ENCODE measurements at regions not wholly inside any gene's neighbourhood (a gene's known extent, or its start where the extent isn't known, plus 50 kb on each side); places are given as distances from the start of the nearest gene placed in this dataset.

DNA sequence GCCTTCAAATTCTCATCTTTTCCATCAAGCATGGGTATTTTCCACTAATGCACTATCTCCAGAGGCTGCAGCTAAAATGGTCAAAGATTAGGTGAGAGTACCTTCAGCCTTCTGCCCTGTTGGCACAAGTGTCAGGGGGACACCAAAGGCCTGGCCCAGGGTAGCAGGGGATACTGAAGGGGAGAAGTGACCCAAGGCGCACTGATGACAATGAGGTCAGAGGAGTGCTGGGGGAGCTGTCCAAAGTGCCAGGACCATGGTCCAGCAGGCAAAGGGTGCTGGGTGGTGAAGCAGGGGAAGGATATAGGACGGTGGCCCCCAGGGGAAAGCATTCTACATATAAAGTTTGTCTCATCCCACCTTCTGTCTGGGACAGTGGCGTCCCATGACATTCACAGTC lies 303.4 kb downstream of the SMAD2 start:
- H3K4me1 ChIP-seq (ENCODE audit: insufficient read depth), result no peaks in the 10 kb centered on the region
- no peaks in the 10 kb centered on the region for H3K27me3 ChIP-seq (ENCODE audit: insufficient read depth)
- Mint-ChIP-seq H3K4me1 (no peaks in the 10 kb centered on the region), H3K36me3 (ENCODE audit: low read depth) (no peaks in the 10 kb centered on the region), H3K9me3 (no peaks in the 10 kb centered on the region), H3K27me3 (ENCODE audit: insufficient read depth, low read depth, poor library complexity) (no peaks in the 10 kb centered on the region), H3K27ac (no peak overlapping the region), H3K4me3 (no peak overlapping the region)
- H2AFZ ChIP-seq, result no peak overlapping the region
- H4K20me1 ChIP-seq (replicated peaks; ENCODE audit: insufficient read depth), result no peaks in the 10 kb centered on the region
- ATAC-seq (no peak), DNase-seq (ENCODE audit: low spot score) (no peak)
- no peak overlapping the region for H3K27ac ChIP-seq (ENCODE audit: low read depth)
- H3K4me3 ChIP-seq, result no peak overlapping the region
- H3K9me2 ChIP-seq (ENCODE audit: insufficient read depth), result no peaks in the 10 kb centered on the region
- no peaks in the 10 kb centered on the region for H3F3A ChIP-seq (replicated peaks; ENCODE audit: low read depth)
- no peak for TF ChIP-seq CREB1 (CRISPR knock-in tag; IDR thresholded peaks at IDR 0.05; ENCODE audit: low read depth)
- TF ChIP-seq, protein P1, sequence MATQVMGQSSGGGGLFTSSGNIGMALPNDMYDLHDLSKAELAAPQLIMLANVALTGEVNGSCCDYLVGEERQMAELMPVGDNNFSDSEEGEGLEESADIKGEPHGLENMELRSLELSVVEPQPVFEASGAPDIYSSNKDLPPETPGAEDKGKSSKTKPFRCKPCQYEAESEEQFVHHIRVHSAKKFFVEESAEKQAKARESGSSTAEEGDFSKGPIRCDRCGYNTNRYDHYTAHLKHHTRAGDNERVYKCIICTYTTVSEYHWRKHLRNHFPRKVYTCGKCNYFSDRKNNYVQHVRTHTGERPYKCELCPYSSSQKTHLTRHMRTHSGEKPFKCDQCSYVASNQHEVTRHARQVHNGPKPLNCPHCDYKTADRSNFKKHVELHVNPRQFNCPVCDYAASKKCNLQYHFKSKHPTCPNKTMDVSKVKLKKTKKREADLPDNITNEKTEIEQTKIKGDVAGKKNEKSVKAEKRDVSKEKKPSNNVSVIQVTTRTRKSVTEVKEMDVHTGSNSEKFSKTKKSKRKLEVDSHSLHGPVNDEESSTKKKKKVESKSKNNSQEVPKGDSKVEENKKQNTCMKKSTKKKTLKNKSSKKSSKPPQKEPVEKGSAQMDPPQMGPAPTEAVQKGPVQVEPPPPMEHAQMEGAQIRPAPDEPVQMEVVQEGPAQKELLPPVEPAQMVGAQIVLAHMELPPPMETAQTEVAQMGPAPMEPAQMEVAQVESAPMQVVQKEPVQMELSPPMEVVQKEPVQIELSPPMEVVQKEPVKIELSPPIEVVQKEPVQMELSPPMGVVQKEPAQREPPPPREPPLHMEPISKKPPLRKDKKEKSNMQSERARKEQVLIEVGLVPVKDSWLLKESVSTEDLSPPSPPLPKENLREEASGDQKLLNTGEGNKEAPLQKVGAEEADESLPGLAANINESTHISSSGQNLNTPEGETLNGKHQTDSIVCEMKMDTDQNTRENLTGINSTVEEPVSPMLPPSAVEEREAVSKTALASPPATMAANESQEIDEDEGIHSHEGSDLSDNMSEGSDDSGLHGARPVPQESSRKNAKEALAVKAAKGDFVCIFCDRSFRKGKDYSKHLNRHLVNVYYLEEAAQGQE (IDR thresholded peaks at IDR 0.05; ENCODE audit: unreplicated experiment), result peak; percentile 61
- H3K79me2 ChIP-seq (replicated peaks; ENCODE audit: insufficient read depth), result no peaks in the 10 kb centered on the region
- H3K36me3 ChIP-seq (ENCODE audit: insufficient read depth), result no peaks in the 10 kb centered on the region
- no peak overlapping the region for H3K4me2 ChIP-seq

DNA sequence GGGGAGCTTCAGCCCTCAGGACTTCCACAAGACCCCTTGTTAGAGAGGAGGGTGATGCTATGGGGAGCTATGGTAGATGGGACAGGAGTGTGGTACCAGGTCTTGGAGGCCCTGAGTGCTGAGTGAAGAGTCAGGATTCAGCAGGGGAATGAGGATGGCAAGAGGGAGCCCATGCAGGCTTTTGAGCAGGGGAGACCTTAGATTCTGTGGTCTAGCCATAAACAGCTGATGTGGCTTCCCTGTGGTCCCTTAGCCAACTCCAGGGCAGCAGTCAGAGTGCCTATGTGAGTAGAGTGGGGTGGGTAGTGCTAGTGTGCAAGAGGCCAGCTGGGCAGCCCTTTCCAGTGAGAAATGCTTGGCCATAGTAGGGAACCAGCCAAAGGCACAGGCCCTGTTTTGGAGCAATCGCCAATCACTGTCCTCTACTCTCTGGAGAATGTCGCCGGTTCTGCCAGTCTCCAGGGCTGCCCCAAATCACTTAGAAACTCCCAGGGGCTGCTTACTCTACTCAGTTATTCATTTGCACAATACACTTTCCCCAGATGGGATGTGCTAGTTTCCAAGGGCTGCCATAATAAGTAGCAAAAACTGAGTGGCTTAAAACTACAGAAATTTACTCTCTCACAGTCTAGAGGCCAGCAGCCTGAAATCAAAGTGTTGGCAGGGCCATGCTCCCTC lies 310.5 kb downstream of the SMAD2 start:
- no peak overlapping the region for H3K4me3 Mint-ChIP-seq
- no peaks in the 10 kb centered on the region for H3K36me3 Mint-ChIP-seq (ENCODE audit: low read depth)
- Histone ChIP-seq H4K20me1 (replicated peaks; ENCODE audit: insufficient read depth) (no peaks in the 10 kb centered on the region), H3K79me2 (replicated peaks; ENCODE audit: insufficient read depth) (no peaks in the 10 kb centered on the region), H3F3A (replicated peaks; ENCODE audit: low read depth) (no peaks in the 10 kb centered on the region), H3K4me3 (no peak overlapping the region), H3K9me2 (ENCODE audit: insufficient read depth) (peaks cover 9% of the 10 kb centered on the region; the same call in 1 of the 2 replicates), H3K4me2 (no peak overlapping the region), H3K27me3 (ENCODE audit: insufficient read depth) (no peaks in the 10 kb centered on the region), H2AFZ (no peak overlapping the region), H3K4me1 (ENCODE audit: insufficient read depth) (no peaks in the 10 kb centered on the region), H3K27ac (ENCODE audit: low read depth) (no peak overlapping the region), H3K36me3 (ENCODE audit: insufficient read depth) (no peaks in the 10 kb centered on the region)
- no peak for ATAC-seq
- peaks cover 4% of the 10 kb centered on the region for H3K27me3 Mint-ChIP-seq (ENCODE audit: insufficient read depth, low read depth, poor library complexity)
- H3K9me3 Mint-ChIP-seq, result no peaks in the 10 kb centered on the region
- no peak overlapping the region for H3K27ac Mint-ChIP-seq
- no peak for DNase-seq (ENCODE audit: low spot score)
- TF ChIP-seq, protein P1 (IDR thresholded peaks at IDR 0.05; ENCODE audit: unreplicated experiment), result no peak
- TF ChIP-seq POLR2AphosphoS5 (IDR thresholded peaks at IDR 0.05; ENCODE audit: low read depth), result no peak
- H3K4me1 Mint-ChIP-seq, result peaks cover 6% of the 10 kb centered on the region
